GM19452 (cell line): ENCODE measurements at regions not wholly inside any gene's neighbourhood (a gene's known extent, or its start where the extent isn't known, plus 50 kb on each side); places are given as distances from the start of the nearest gene placed in this dataset.

Source experiments
- ATAC-seq: cut with Tn5 transposase; IDR thresholded peaks from one replicate; pipeline ENCODE4 v1.9.1; 2021; ENCODE audit not compliant: unreplicated experiment

GRCh38 chr7:145681159-145681558 is 435.4 kb upstream of the CNTNAP2 start:
- no peak for ATAC-seq

GRCh38 chr7:145665499-145666258 is 450.9 kb upstream of the CNTNAP2 start:
- no peak for ATAC-seq

GRCh38 chr7:145655666-145656065 is 460.9 kb upstream of the CNTNAP2 start:
- ATAC-seq = no peak

DNA sequence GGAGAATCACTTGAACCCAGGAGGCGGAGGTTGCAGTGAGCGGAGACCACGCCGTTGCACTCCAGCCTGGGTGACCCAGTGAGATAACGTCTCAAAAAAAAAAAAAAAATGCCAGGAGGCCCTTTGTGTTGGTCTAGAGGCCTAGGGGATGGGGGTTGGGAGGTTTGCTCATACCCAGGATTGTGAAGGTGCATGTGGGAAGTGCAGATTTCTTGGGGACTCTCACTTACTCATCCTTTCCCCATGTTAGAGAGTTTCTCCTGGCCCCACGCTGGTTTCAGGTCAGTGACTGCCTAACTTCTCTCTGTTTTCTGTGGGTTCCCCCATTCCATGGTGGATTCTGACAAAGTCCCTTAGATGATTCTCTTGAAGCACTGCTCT is 471.5 kb upstream of the CNTNAP2 start:
- ATAC-seq = no peak

DNA sequence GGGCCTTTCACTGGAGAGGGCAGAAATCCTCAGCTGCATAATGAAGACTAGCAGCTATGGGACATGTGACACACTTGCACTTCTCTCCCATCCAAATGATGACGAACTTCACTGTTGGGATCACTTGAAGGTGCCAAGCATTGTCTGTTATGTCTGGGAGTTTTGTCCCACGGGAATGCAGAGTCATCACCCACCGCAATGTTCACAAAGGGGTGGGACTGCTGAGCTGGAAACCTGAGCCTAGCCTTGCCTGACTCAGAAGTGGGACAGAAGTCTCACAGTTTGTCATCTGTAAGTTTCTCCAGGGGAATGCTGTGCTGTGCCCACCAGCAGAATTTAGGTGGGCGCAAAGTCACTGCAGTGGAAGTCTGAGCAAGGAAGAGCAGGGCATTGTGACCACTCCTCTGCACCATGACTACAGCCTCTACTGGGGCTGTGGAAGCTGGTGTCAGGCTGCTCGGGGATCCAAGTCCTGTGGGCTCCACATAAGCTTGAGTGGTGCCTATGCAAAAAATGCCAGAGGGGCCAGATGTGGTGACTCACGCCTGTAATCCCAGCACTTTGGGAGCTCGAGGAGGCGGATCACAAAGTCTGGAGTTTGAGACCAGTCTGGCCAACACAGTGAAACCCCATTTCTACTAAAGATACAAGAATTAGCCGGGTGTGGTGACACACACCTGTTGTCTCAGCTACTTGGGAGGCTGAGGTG is 472.0 kb upstream of the CNTNAP2 start:
- ATAC-seq = no peak

GRCh38 chr7:145643981-145644380 is 472.6 kb upstream of the CNTNAP2 start:
- ATAC-seq = no peak

GRCh38 chr7:145633513-145633912 is 483.1 kb upstream of the CNTNAP2 start:
- no peak for ATAC-seq

GRCh38 chr7:145624618-145625017 is 492.0 kb upstream of the CNTNAP2 start:
- no peak for ATAC-seq

DNA sequence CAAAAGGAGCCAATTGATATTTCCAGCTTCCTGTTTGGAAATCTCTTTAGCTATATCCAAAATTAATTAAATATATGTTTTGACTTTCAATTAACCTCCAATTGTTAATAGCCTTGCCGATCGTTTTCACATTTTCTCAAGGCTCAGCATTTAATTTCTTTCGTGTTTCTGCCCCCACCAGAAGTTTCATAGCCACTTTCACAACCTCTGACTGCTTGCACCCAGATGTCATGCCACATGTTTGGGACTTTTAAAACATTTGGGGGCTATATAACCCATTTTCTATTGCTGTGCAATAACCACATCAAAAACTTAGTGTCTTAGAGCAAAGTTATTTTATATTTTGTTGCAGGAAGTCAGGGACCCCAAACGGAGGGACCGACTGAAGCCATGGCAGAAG is 510.6 kb upstream of the CNTNAP2 start:
- ATAC-seq = no peak

GRCh38 chr7:145599376-145599775 is 517.2 kb upstream of the CNTNAP2 start:
- ATAC-seq = no peak

GRCh38 chr7:145584401-145584800 is 532.2 kb upstream of the CNTNAP2 start:
- ATAC-seq = no peak

GRCh38 chr7:145582742-145583303 is 533.8 kb upstream of the CNTNAP2 start:
- ATAC-seq = no peak

DNA sequence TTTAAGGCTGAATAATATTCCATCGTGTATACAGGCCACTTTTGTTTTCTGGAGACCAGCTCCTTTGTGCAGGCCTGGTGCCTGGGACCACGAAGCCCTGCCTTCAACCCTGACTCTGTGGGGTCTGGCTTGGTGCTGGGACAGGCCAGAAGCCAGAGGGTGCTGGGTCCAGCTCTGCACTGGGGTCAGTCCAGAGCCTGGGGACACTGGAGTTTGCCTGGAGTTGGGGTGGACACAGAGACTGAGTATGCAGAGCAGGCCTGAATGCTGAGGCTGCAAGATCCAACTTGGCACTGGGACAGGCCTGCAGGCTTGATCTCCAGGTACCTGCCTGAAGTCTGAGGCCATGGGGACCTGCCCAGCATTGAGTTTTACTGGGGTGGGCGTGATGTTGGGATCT is 558.8 kb upstream of the CNTNAP2 start:
- ATAC-seq = no peak

- no peak for ATAC-seq
Observed at GRCh38 chr7:145543242-145543641, 573.4 kb upstream of the CNTNAP2 start.

- no peak for ATAC-seq
Observed at GRCh38 chr7:145539910-145540309, 576.7 kb upstream of the CNTNAP2 start.

GRCh38 chr7:145534301-145534700 is 582.3 kb upstream of the CNTNAP2 start:
- no peak for ATAC-seq

DNA sequence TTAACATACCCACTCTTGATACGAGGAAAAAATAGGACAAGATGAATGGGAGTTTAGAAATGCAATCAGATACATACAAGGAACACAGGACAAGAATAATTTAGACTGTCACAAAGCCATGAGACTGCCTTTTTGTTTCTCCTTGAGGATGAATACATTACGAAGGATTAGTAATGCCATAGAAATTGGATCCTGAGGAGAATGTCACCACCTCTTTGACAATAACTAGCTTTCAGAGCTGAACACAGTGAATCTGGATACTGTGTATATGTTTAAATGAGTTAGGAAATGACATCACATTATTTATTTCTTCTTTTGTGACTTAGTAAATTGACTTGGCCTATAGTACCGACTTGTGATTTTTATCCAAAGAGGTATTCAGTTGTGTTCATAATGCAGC is 596.3 kb upstream of the CNTNAP2 start:
- ATAC-seq = no peak

DNA sequence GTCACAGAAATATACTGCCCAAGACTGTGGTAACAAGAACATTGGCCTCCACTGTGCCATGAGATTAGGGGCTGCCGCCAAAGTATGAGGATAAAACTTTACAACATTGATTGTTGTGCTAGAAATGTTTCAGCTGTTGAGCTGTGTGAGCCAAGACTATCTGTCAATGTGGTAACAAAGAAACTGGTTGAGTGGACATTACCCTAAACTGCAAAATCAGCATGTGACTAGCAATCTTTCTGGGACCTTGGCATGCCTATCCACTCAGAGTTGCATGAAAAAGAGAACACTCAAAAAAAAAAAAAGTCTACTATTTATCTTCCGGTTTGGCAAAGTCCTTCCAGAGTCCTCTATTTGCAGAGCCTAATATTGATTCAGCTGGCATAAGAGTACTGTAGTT is 605.6 kb upstream of the CNTNAP2 start:
- no peak for ATAC-seq

- no peak for ATAC-seq
Observed at GRCh38 chr7:145497911-145498525, 618.6 kb upstream of the CNTNAP2 start.

DNA sequence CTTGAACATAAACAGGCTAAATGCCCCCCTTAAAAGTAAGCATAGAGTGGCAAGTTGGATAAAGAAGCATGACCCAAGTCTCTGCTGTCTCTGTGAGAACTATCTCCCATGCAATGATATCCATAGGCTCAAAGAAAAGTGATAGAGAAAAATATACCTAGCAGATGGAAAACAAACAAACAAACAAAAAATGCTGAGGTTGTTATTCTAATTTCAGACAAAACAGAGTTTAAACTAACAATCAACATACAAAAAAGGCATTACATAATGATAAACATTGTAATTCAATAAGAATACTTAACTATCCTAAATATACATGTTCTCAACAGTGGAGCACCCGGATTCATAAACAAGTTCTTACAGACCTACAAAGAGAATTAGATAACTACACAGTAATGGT is 626.2 kb upstream of the CNTNAP2 start:
- no peak for ATAC-seq

- no peak for ATAC-seq
Observed at GRCh38 chr7:145489609-145490008, 627.0 kb upstream of the CNTNAP2 start.

- ATAC-seq = no peak
Observed at GRCh38 chr7:145488816-145489215, 627.8 kb upstream of the CNTNAP2 start.
